ENCODE measurements at regions not wholly inside any gene's neighbourhood (a gene's known extent, or its start where the extent isn't known, plus 50 kb on each side); places are given as distances from the start of the nearest gene placed in this dataset.

GRCh38 chr13:74000876-74001275 lies 133.3 kb downstream of the KLF12 start:
- no peak for DNase-seq (ENCODE audit: low spot score)

- no peak for DNase-seq (ENCODE audit: low spot score)
Observed at GRCh38 chr13:73998631-73999030, 135.6 kb downstream of the KLF12 start.

GRCh38 chr13:73997964-73998363 lies 136.2 kb downstream of the KLF12 start:
- DNase-seq (ENCODE audit: low spot score) = no peak

- no peak for DNase-seq (ENCODE audit: low spot score)
Observed at GRCh38 chr13:73996569-73996968, 137.6 kb downstream of the KLF12 start.

GRCh38 chr13:73995736-73996135 lies 138.5 kb downstream of the KLF12 start:
- DNase-seq (ENCODE audit: low spot score) = no peak

- no peak for DNase-seq (ENCODE audit: low spot score)
Observed at GRCh38 chr13:73993661-73994060, 140.5 kb downstream of the KLF12 start.

GRCh38 chr13:73991884-73992283 lies 142.3 kb downstream of the KLF12 start:
- DNase-seq (ENCODE audit: low spot score) = no peak

- no peak for DNase-seq (ENCODE audit: low spot score)
Observed at GRCh38 chr13:73991384-73991783, 142.8 kb downstream of the KLF12 start.

- DNase-seq (ENCODE audit: low spot score) = no peak
Observed at GRCh38 chr13:73989244-73989843, 144.9 kb downstream of the KLF12 start.

GRCh38 chr13:73988461-73988860 lies 145.7 kb downstream of the KLF12 start:
- DNase-seq (ENCODE audit: low spot score) = no peak

GRCh38 chr13:73987618-73988017 lies 146.6 kb downstream of the KLF12 start:
- no peak for DNase-seq (ENCODE audit: low spot score)

- DNase-seq (ENCODE audit: low spot score) = no peak
Observed at GRCh38 chr13:73985783-73986182, 148.4 kb downstream of the KLF12 start.

GRCh38 chr13:73984949-73985691 lies 149.1 kb downstream of the KLF12 start:
- DNase-seq (ENCODE audit: low spot score) = no peak

GRCh38 chr13:73984201-73984600 lies 150.0 kb downstream of the KLF12 start:
- DNase-seq (ENCODE audit: low spot score) = no peak

- DNase-seq (ENCODE audit: low spot score) = no peak
Observed at GRCh38 chr13:73983109-73983508, 151.1 kb downstream of the KLF12 start.

- DNase-seq (ENCODE audit: low spot score) = no peak
Observed at GRCh38 chr13:73981595-73981994, 152.6 kb downstream of the KLF12 start.

GRCh38 chr13:73975767-73976166 lies 158.4 kb downstream of the KLF12 start:
- no peak for DNase-seq (ENCODE audit: low spot score)

- no peak for DNase-seq (ENCODE audit: low spot score)
Observed at GRCh38 chr13:73974051-73974450, 160.2 kb downstream of the KLF12 start.

- no peak for DNase-seq (ENCODE audit: low spot score)
Observed at GRCh38 chr13:73973156-73973555, 161.0 kb downstream of the KLF12 start.

- DNase-seq (ENCODE audit: low spot score) = no peak
Observed at GRCh38 chr13:73972545-73972944, 161.7 kb downstream of the KLF12 start.

- no peak for DNase-seq (ENCODE audit: low spot score)
Observed at GRCh38 chr13:73971481-73971880, 162.7 kb downstream of the KLF12 start.

- DNase-seq (ENCODE audit: low spot score) = no peak
Observed at GRCh38 chr13:73970421-73971055, 163.7 kb downstream of the KLF12 start.

- no peak for DNase-seq (ENCODE audit: low spot score)
Observed at GRCh38 chr13:73967397-73968165, 166.6 kb downstream of the KLF12 start.
